ENCODE measurements at regions not wholly inside any gene's neighbourhood (a gene's known extent, or its start where the extent isn't known, plus 50 kb on each side); places are given as distances from the start of the nearest gene placed in this dataset.

DNA sequence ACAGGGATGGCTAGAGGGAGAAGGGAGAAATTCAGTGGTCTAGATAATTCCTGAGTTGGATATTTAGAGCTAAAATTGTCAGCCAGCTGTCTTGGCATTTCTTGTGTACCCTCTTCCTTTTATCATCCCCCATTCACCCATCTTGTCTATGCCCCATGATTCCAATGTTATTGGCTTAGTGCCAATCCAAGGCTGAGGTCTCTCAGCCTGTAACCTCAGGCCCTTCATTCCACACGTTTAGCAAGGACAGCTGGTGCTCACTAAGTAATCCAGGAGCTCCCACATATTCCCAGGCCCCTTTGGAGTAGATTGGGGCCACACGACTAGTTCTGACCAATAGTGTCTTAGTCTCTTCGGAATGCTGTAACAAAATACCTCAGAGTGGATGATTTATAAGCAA is 112.4 kb upstream of the ATXN1 start (continued):
- TF ChIP-seq, protein P1, sequence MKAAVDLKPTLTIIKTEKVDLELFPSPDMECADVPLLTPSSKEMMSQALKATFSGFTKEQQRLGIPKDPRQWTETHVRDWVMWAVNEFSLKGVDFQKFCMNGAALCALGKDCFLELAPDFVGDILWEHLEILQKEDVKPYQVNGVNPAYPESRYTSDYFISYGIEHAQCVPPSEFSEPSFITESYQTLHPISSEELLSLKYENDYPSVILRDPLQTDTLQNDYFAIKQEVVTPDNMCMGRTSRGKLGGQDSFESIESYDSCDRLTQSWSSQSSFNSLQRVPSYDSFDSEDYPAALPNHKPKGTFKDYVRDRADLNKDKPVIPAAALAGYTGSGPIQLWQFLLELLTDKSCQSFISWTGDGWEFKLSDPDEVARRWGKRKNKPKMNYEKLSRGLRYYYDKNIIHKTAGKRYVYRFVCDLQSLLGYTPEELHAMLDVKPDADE (IDR thresholded peaks at IDR 0.05) = no peak

DNA sequence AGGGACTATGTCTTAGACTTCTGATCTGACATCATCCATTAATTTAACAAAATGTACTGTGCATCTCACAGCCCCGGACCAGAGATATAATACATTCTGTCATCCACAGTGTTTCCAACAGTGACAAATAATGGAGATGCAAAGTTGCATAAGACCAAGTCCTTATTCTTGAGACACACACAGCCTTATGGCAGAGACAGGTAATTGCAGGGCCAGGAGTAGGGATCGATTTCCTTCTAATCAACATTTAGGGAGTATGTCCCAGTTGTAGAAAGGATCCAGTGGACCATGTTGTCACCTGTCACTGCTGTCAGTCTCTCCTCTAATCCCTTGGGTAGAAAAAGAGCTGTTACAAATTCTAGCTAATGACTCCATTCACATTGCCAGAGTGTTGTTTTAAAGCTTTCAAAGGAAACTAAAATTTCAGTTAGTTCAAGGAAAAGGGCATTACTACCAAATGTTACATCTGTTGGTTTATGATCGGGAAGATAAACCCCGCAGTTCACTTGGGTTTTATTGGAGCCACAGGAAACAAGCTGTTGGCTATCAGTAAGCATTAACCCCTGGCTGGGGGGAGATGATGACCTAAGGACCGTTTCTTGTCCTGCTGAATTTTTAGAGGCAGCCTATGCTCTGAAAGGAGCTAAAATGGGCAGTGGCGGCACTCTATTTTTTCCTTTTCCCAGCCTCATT is 111.4 kb upstream of the ATXN1 start:
- Mint-ChIP-seq H3K9me3 (peaks cover 10% of the 10 kb centered on the region; the same call in 2 of the 3 replicates), H3K27me3 (ENCODE audit: insufficient read depth, low read depth, poor library complexity) (peaks cover 3% of the 10 kb centered on the region), H3K27ac (no peak overlapping the region), H3K4me3 (no peak overlapping the region), H3K4me1 (peaks cover 5% of the 10 kb centered on the region), H3K36me3 (ENCODE audit: low read depth) (no peaks in the 10 kb centered on the region)
- Histone ChIP-seq H3K4me2 (no peak overlapping the region), H3F3A (replicated peaks; ENCODE audit: low read depth) (no peaks in the 10 kb centered on the region), H3K4me1 (ENCODE audit: insufficient read depth) (no peaks in the 10 kb centered on the region), H3K27ac (ENCODE audit: low read depth) (no peak overlapping the region), H3K79me2 (replicated peaks; ENCODE audit: insufficient read depth) (no peaks in the 10 kb centered on the region), H2AFZ (no peak overlapping the region), H3K27me3 (ENCODE audit: insufficient read depth) (no peaks in the 10 kb centered on the region), H4K20me1 (replicated peaks; ENCODE audit: insufficient read depth) (no peaks in the 10 kb centered on the region), H3K36me3 (ENCODE audit: insufficient read depth) (no peaks in the 10 kb centered on the region), H3K4me3 (no peak overlapping the region), H3K9me2 (ENCODE audit: insufficient read depth) (no peaks in the 10 kb centered on the region)
- DNase-seq (ENCODE audit: low spot score) (peak; percentile 15), ATAC-seq (peak; percentile 34; the same call in 1 of the 3 replicates)
- TF ChIP-seq, protein P2, sequence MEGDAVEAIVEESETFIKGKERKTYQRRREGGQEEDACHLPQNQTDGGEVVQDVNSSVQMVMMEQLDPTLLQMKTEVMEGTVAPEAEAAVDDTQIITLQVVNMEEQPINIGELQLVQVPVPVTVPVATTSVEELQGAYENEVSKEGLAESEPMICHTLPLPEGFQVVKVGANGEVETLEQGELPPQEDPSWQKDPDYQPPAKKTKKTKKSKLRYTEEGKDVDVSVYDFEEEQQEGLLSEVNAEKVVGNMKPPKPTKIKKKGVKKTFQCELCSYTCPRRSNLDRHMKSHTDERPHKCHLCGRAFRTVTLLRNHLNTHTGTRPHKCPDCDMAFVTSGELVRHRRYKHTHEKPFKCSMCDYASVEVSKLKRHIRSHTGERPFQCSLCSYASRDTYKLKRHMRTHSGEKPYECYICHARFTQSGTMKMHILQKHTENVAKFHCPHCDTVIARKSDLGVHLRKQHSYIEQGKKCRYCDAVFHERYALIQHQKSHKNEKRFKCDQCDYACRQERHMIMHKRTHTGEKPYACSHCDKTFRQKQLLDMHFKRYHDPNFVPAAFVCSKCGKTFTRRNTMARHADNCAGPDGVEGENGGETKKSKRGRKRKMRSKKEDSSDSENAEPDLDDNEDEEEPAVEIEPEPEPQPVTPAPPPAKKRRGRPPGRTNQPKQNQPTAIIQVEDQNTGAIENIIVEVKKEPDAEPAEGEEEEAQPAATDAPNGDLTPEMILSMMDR (conservative IDR thresholded peaks at IDR 0.05; ENCODE audit: low read depth in 2 of 2) = peak; percentile 36
- no peak for TF ChIP-seq POLR2AphosphoS5 (IDR thresholded peaks at IDR 0.05; ENCODE audit: low read depth)

DNA sequence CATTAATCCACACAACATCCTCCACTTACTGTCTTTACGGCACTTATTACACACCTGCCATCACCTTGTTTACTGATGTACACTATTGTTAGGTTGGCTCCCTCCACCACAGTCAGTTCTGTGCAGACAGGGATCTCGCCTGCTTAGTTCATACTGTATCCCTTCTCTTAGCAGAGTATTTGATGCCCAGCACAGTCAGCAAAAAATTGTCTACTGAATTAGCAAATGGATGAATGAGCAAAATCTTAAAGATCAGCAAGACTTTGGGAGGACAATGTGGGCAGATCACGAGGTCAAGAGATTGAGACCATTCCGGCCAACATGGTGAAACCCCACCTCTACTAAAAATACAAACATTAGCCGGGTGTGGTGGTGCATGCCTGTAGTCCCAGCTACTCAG is 109.8 kb upstream of the ATXN1 start:
- no peak for ATAC-seq
- peaks cover 5% of the 10 kb centered on the region for H3K4me1 Mint-ChIP-seq
- H3K79me2 ChIP-seq (replicated peaks; ENCODE audit: insufficient read depth) = no peaks in the 10 kb centered on the region
- no peak overlapping the region for H3K4me3 ChIP-seq
- DNase-seq (ENCODE audit: low spot score) = no peak
- H3K9me2 ChIP-seq (ENCODE audit: insufficient read depth) = no peaks in the 10 kb centered on the region
- no peak overlapping the region for H3K4me3 Mint-ChIP-seq
- no peaks in the 10 kb centered on the region for H3K4me1 ChIP-seq (ENCODE audit: insufficient read depth)
- H4K20me1 ChIP-seq (replicated peaks; ENCODE audit: insufficient read depth) = no peaks in the 10 kb centered on the region
- H3K27me3 Mint-ChIP-seq (ENCODE audit: insufficient read depth, low read depth, poor library complexity) = no peaks in the 10 kb centered on the region
- no peaks in the 10 kb centered on the region for H3K27me3 ChIP-seq (ENCODE audit: insufficient read depth)
- no peaks in the 10 kb centered on the region for H3K36me3 ChIP-seq (ENCODE audit: insufficient read depth)
- no peaks in the 10 kb centered on the region for H3K9me3 Mint-ChIP-seq
- H2AFZ ChIP-seq = no peak overlapping the region
- H3K36me3 Mint-ChIP-seq (ENCODE audit: low read depth) = no peaks in the 10 kb centered on the region
- no peak overlapping the region for H3K4me2 ChIP-seq
- H3F3A ChIP-seq (replicated peaks; ENCODE audit: low read depth) = no peaks in the 10 kb centered on the region
- TF ChIP-seq JUNB (IDR thresholded peaks at IDR 0.05; ENCODE audit: unreplicated experiment) (no peak), CREB1 (CRISPR knock-in tag; IDR thresholded peaks at IDR 0.05; ENCODE audit: low read depth) (no peak)
- H3K27ac Mint-ChIP-seq = no peak overlapping the region
- no peak overlapping the region for H3K27ac ChIP-seq (ENCODE audit: low read depth)

DNA sequence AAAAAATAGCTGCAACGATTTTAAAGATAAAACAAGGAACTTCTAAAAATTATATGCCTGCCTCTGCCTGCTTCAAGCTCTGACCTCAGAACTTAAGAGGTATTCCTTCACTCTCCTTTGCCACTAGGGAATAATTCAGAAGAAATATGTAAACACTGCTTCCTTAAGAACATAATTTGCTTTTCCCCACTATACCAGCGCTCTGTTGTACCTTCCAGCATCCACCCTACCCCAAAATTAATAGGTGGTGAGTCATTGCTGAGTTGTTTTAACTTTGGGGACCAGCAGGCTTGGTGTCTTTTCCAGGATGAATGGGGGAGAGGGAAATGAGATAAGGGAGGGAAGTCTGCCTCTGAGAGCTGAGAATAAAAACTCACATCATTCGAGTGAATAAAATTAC is 107.7 kb upstream of the ATXN1 start:
- no peaks in the 10 kb centered on the region for H4K20me1 ChIP-seq (replicated peaks; ENCODE audit: insufficient read depth)
- no peaks in the 10 kb centered on the region for H3K36me3 ChIP-seq (ENCODE audit: insufficient read depth)
- H3K36me3 Mint-ChIP-seq (ENCODE audit: low read depth) = no peaks in the 10 kb centered on the region
- H3K27ac ChIP-seq (ENCODE audit: low read depth) = no peak overlapping the region
- no peaks in the 10 kb centered on the region for H3F3A ChIP-seq (replicated peaks; ENCODE audit: low read depth)
- H3K4me1 ChIP-seq (ENCODE audit: insufficient read depth) = no peaks in the 10 kb centered on the region
- H3K4me3 ChIP-seq = no peak overlapping the region
- H3K9me3 Mint-ChIP-seq = no peaks in the 10 kb centered on the region
- no peak overlapping the region for H3K4me3 Mint-ChIP-seq
- no peaks in the 10 kb centered on the region for H3K9me2 ChIP-seq (ENCODE audit: insufficient read depth)
- no peaks in the 10 kb centered on the region for H3K27me3 Mint-ChIP-seq (ENCODE audit: insufficient read depth, low read depth, poor library complexity)
- no peak for DNase-seq (ENCODE audit: low spot score)
- ATAC-seq = no peak
- no peaks in the 10 kb centered on the region for H3K27me3 ChIP-seq (ENCODE audit: insufficient read depth)
- H3K79me2 ChIP-seq (replicated peaks; ENCODE audit: insufficient read depth) = no peaks in the 10 kb centered on the region
- no peak overlapping the region for H2AFZ ChIP-seq
- H3K4me1 Mint-ChIP-seq = peaks cover 5% of the 10 kb centered on the region
- no peak overlapping the region for H3K27ac Mint-ChIP-seq
- H3K4me2 ChIP-seq = no peak overlapping the region
- TF ChIP-seq, protein P2 (conservative IDR thresholded peaks at IDR 0.05; ENCODE audit: low read depth in 2 of 2) = no peak
- no peak for TF ChIP-seq EZH2phosphoT487 (IDR thresholded peaks at IDR 0.05; ENCODE audit: unreplicated experiment)
- TF ChIP-seq, protein P3, sequence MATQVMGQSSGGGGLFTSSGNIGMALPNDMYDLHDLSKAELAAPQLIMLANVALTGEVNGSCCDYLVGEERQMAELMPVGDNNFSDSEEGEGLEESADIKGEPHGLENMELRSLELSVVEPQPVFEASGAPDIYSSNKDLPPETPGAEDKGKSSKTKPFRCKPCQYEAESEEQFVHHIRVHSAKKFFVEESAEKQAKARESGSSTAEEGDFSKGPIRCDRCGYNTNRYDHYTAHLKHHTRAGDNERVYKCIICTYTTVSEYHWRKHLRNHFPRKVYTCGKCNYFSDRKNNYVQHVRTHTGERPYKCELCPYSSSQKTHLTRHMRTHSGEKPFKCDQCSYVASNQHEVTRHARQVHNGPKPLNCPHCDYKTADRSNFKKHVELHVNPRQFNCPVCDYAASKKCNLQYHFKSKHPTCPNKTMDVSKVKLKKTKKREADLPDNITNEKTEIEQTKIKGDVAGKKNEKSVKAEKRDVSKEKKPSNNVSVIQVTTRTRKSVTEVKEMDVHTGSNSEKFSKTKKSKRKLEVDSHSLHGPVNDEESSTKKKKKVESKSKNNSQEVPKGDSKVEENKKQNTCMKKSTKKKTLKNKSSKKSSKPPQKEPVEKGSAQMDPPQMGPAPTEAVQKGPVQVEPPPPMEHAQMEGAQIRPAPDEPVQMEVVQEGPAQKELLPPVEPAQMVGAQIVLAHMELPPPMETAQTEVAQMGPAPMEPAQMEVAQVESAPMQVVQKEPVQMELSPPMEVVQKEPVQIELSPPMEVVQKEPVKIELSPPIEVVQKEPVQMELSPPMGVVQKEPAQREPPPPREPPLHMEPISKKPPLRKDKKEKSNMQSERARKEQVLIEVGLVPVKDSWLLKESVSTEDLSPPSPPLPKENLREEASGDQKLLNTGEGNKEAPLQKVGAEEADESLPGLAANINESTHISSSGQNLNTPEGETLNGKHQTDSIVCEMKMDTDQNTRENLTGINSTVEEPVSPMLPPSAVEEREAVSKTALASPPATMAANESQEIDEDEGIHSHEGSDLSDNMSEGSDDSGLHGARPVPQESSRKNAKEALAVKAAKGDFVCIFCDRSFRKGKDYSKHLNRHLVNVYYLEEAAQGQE (IDR thresholded peaks at IDR 0.05; ENCODE audit: unreplicated experiment) = no peak
- TF ChIP-seq EZH2 (IDR thresholded peaks at IDR 0.05; ENCODE audit: low read depth, unreplicated experiment) = no peak
- no peak for TF ChIP-seq ZNF114 (CRISPR knock-in tag; IDR thresholded peaks at IDR 0.05)

All from GM23338 (cell line).